Memory B cell (primary cell): ENCODE measurements at regions not wholly inside any gene's neighbourhood (a gene's known extent, or its start where the extent isn't known, plus 50 kb on each side); places are given as distances from the start of the nearest gene placed in this dataset.

Experiments used
- ATAC-seq: fragments of 150-1000 bp; cut with Tn5 transposase; 2 replicates; pipeline ENCODE4 v1.10.0; 2021; ENCODE audit warnings: low read depth, mild to moderate bottlenecking, moderate library complexity
- DNase-seq, 2 donors: peaks; one replicate each; pipeline ENCODE4 v3.0.0; 2022; ENCODE audit warnings: low spot score in 2 of 2
- H3K27ac Mint-ChIP-seq: one replicate; pipeline ENCODE4 v1.8.0; 2022; ENCODE audit warnings: mild to moderate bottlenecking, moderate library complexity, mixed read lengths
- H3K27me3 Mint-ChIP-seq: one replicate; pipeline ENCODE4 v1.8.0; 2022; ENCODE audit warnings: mixed read lengths
- H3K36me3 Mint-ChIP-seq: one replicate; pipeline ENCODE4 v1.8.0; 2022; ENCODE audit warnings: mild to moderate bottlenecking, mixed read lengths
- H3K4me1 Mint-ChIP-seq: one replicate; pipeline ENCODE4 v1.8.0; 2022; ENCODE audit warnings: mixed read lengths
- H3K4me3 Mint-ChIP-seq: one replicate; pipeline ENCODE4 v1.8.0; 2022; ENCODE audit warnings: mild to moderate bottlenecking, moderate library complexity, mixed read lengths
- H3K9me3 Mint-ChIP-seq: one replicate; pipeline ENCODE4 v1.8.0; 2022; ENCODE audit warnings: mixed read lengths

DNA sequence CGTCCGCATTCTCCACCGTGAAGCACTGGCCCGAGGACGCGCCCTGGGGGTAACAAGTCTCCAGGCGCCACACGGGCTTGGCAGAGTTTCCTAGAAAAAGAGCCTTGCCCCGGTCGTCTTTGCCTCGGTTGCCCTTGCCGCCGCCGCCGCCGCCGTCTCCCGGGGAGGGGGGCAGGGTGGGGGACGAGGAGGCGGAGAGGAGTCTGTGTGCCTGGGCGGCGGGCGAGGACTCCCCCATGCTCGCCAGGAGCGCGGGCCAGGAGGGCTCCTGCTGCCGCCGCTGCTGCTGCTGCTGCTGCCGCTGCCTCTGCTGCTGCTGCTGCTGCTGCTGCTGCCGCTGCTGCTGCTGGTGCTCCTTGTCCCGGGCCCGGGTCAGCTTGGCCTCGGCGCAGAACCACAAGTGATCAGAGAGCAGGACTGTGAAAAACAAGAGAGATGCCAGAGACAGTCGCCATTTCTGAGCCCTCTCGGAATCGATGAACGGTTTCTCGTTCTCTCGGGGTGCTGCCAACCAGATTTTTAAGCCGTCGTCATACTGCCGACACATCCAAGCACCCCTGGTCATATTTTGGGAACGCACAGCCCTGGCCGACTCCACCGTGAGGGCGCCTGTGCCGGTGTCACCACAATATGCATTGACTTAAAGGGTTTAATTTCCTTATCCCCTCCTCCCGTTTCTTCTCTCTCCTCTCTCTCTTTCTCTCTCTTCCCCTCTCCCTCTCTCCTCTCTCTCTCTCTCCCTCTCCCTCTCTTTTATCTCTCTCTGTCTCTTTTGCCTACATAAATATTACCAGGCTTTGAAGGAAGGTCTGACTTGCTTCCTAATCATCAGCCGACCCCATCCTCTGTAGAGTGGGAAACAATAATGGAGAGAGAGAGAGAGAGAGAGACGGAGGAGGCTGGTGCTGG lies 349.1 kb downstream of the LIG4 start:
- Mint-ChIP-seq H3K9me3 (peaks cover 3% of the 10 kb centered on the region), H3K36me3 (no peaks in the 10 kb centered on the region), H3K27me3 (peaks cover 21% of the 10 kb centered on the region), H3K27ac (no peak overlapping the region), H3K4me1 (peaks cover 2% of the 10 kb centered on the region), H3K4me3 (no peak overlapping the region)
- ATAC-seq (no peak), DNase-seq (no peak)

DNA sequence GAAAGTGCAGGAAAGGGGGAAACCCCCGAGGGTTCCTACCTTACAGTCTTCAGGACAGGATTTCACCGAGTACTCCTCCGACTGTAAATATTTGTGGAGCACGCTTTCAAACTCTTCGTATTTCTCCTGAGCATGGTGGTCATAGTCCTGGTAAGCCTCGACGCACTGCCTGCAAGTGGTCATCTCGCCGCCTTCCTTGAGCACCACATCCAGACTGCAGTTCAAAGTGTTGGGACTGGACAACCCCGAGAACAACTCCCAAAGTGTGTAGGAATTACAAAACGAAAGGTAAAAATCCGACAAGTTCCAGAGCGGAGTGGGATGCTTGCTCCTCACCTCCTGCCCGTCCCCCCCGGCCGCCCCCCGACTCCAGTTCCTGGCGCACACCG lies 349.7 kb downstream of the LIG4 start:
- H3K4me1 Mint-ChIP-seq = peaks cover 2% of the 10 kb centered on the region
- H3K27ac Mint-ChIP-seq = no peak overlapping the region
- no peak for DNase-seq
- peaks cover 3% of the 10 kb centered on the region for H3K9me3 Mint-ChIP-seq
- no peaks in the 10 kb centered on the region for H3K36me3 Mint-ChIP-seq
- H3K4me3 Mint-ChIP-seq = no peak overlapping the region
- H3K27me3 Mint-ChIP-seq = peaks cover 21% of the 10 kb centered on the region
- ATAC-seq = no peak

DNA sequence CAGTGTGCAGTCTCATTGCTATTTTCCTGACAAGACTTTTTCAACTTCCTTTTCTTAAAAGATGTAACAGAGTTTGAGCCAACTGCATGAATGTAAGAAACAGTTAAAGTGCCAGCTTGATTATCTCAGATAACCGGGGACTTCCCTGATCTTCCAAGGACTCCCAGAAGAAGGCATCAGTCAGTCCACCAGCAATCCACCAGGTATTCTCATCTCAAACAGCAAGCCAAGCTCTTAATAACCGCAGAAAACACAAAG lies 350.1 kb downstream of the LIG4 start:
- ATAC-seq (no peak), DNase-seq (no peak)
- Mint-ChIP-seq H3K4me1 (peaks cover 2% of the 10 kb centered on the region), H3K4me3 (no peak overlapping the region), H3K27me3 (peaks cover 20% of the 10 kb centered on the region), H3K9me3 (peaks cover 3% of the 10 kb centered on the region), H3K27ac (no peak overlapping the region), H3K36me3 (no peaks in the 10 kb centered on the region)

- Mint-ChIP-seq H3K36me3 (no peaks in the 10 kb centered on the region), H3K9me3 (no peaks in the 10 kb centered on the region), H3K27me3 (peaks cover 15% of the 10 kb centered on the region), H3K4me3 (no peak overlapping the region), H3K27ac (no peak overlapping the region), H3K4me1 (peaks cover 2% of the 10 kb centered on the region)
- ATAC-seq (no peak), DNase-seq (no peak)
Measured at GRCh38 chr13:107864543-107865317, 350.6 kb downstream of the LIG4 start.

DNA sequence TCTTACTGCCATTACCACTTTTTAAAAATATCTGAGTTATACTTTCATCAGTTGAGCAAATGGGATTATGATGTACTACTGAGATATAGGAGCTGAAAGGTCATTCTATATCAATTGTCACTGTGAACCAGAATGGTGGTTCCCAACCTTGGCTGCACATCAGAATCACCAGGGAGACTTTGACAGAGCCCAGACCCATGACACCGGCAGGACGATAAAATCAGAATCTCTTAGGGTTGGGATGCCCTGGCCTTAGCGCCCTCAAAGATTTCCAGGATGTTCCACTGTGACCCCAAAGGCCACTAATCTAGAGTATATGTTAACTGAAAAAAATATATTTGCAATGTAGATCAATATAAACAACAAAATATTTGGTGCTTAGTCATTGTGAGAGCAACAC lies 355.1 kb downstream of the LIG4 start:
- no peak for DNase-seq
- H3K36me3 Mint-ChIP-seq = no peaks in the 10 kb centered on the region
- peaks cover 3% of the 10 kb centered on the region for H3K9me3 Mint-ChIP-seq
- no peaks in the 10 kb centered on the region for H3K4me1 Mint-ChIP-seq
- H3K4me3 Mint-ChIP-seq = no peak overlapping the region
- H3K27me3 Mint-ChIP-seq = peaks cover 7% of the 10 kb centered on the region
- H3K27ac Mint-ChIP-seq = no peak overlapping the region
- ATAC-seq = no peak

DNA sequence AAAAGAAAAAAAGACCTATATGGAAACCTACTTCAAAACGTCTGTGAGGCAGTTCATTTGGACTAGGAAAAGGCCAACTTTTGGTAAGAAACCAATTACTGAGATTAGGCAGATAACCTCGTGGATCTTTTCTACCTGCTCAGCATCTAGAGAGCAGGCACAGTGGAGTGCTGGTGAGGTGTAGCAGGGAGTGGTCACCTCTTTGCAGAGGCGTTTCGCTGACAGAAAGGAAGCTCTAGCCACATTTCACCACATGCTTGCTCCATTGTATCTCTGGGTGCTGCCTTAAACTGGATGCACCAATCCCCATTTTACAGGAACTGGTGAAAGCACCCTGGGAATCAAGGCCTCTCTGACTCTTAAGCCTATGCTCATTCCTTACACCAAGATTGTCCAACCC lies 360.5 kb downstream of the LIG4 start:
- no peaks in the 10 kb centered on the region for H3K36me3 Mint-ChIP-seq
- DNase-seq = no peak
- H3K27ac Mint-ChIP-seq = no peak overlapping the region
- H3K9me3 Mint-ChIP-seq = peaks cover 3% of the 10 kb centered on the region
- no peaks in the 10 kb centered on the region for H3K27me3 Mint-ChIP-seq
- H3K4me3 Mint-ChIP-seq = no peak overlapping the region
- H3K4me1 Mint-ChIP-seq = no peaks in the 10 kb centered on the region
- ATAC-seq = no peak

DNA sequence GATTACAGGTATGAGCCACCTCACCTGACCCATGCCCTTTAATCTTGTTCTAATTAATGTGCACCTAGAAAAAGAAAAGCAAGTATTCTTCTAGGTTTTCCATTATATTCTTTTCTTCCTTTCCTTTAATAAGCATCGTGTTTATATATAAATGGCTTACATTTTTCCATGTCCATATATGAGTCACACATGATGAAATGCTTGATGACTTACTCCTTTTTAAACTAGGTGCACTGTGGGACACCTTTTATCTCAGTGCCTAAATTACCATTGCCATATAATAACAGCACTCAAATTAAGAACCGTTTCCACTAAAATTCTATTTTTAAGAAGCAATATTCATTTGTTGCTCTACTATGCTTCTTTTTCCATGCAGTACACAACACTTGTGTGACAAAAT lies 363.3 kb downstream of the LIG4 start:
- Mint-ChIP-seq H3K36me3 (no peaks in the 10 kb centered on the region), H3K9me3 (peaks cover 3% of the 10 kb centered on the region), H3K27ac (no peak overlapping the region), H3K27me3 (no peaks in the 10 kb centered on the region), H3K4me1 (no peaks in the 10 kb centered on the region), H3K4me3 (no peak overlapping the region)
- ATAC-seq = no peak
- DNase-seq = no peak

DNA sequence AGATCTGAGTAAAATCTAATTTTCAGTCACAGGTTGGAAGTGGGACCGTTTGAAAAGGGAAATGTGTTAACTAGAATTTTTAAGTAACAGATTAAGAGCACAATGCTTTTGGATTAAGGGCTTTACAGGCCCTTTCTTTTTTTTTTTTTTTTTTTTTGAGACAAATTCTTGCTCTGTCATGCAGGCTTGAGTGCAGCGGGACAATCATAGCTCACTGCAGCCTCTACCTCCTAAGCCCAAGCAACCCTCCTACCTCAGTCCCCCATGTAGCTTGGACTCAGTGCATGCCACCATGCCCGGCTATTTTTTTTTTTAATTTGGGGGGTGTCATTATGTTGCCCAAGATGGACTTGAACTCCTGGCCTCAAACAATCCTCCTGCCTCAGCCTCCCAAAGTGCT lies 363.7 kb downstream of the LIG4 start:
- H3K9me3 Mint-ChIP-seq = peaks cover 3% of the 10 kb centered on the region
- H3K27me3 Mint-ChIP-seq = no peaks in the 10 kb centered on the region
- no peak overlapping the region for H3K27ac Mint-ChIP-seq
- DNase-seq (no peak), ATAC-seq (no peak)
- no peak overlapping the region for H3K4me3 Mint-ChIP-seq
- no peaks in the 10 kb centered on the region for H3K36me3 Mint-ChIP-seq
- H3K4me1 Mint-ChIP-seq = no peaks in the 10 kb centered on the region

GRCh38 chr13:107847406-107847805 lies 367.9 kb downstream of the LIG4 start:
- Mint-ChIP-seq H3K4me3 (no peak overlapping the region), H3K9me3 (no peaks in the 10 kb centered on the region), H3K27me3 (no peaks in the 10 kb centered on the region), H3K36me3 (no peaks in the 10 kb centered on the region), H3K4me1 (no peaks in the 10 kb centered on the region), H3K27ac (no peak overlapping the region)
- DNase-seq (no peak), ATAC-seq (no peak)

DNA sequence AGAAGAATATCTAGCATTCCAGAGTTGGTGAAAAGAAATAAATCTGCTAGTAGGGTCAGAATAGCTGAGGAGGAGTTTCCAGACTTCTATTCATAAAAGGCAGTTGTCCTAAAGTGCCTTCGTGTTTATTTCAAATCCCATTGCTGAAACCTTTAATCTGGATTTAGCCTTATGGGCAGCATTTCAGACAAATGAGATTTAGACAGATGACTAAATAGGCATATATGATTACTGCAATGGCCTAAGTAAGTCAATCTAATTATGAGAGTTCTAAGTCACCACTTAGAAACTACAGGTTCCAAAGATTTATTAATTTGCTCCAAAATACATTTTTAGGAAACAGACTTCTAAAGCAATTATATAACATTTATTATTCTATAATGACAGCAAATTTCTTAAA lies 368.7 kb downstream of the LIG4 start:
- Mint-ChIP-seq H3K4me3 (no peak overlapping the region), H3K9me3 (no peaks in the 10 kb centered on the region), H3K4me1 (no peaks in the 10 kb centered on the region), H3K27ac (no peak overlapping the region), H3K36me3 (no peaks in the 10 kb centered on the region), H3K27me3 (no peaks in the 10 kb centered on the region)
- ATAC-seq (no peak), DNase-seq (no peak)

GRCh38 chr13:107845911-107846310 lies 369.4 kb downstream of the LIG4 start:
- Mint-ChIP-seq H3K4me1 (no peaks in the 10 kb centered on the region), H3K9me3 (no peaks in the 10 kb centered on the region), H3K27ac (no peak overlapping the region), H3K4me3 (no peak overlapping the region), H3K27me3 (no peaks in the 10 kb centered on the region), H3K36me3 (no peaks in the 10 kb centered on the region)
- DNase-seq = no peak
- ATAC-seq = no peak

- H3K9me3 Mint-ChIP-seq = no peaks in the 10 kb centered on the region
- H3K27me3 Mint-ChIP-seq = no peaks in the 10 kb centered on the region
- no peak overlapping the region for H3K27ac Mint-ChIP-seq
- H3K36me3 Mint-ChIP-seq = no peaks in the 10 kb centered on the region
- no peak for DNase-seq
- ATAC-seq = no peak
- no peaks in the 10 kb centered on the region for H3K4me1 Mint-ChIP-seq
- no peak overlapping the region for H3K4me3 Mint-ChIP-seq
Measured at GRCh38 chr13:107843681-107844080, 371.7 kb downstream of the LIG4 start.

GRCh38 chr13:107843281-107843680 lies 372.1 kb downstream of the LIG4 start:
- ATAC-seq = no peak
- no peak overlapping the region for H3K27ac Mint-ChIP-seq

DNA sequence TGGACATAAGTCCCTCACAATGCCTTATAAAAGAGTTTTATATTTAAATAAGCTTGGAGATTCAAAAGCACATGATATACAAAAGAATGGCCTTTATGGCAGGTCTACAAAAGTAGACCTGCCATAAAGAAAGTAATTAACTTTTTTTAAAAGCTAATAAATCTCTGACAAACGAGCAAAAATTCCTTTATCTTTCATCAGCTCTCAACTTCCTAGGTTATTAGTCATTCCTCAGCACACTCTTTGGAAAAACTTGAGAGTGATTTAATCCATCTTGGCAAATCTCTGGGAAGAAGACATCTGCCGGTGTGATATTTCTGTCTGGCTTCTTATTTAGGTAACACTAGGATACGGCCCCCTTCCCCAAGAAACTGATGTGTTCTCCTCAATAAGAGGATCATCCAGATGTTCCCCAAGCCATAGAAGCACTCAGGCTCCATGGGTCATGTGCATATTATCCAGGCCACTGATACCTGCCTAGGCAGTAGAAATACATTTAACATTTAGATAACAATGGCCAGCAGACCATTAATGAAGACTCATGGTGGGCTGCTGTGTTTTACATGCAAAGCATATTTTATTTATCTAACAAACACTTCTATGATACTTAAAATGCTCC lies 372.7 kb downstream of the LIG4 start:
- ATAC-seq (no peak), DNase-seq (no peak)
- Mint-ChIP-seq H3K36me3 (no peaks in the 10 kb centered on the region), H3K27me3 (no peaks in the 10 kb centered on the region), H3K27ac (no peak overlapping the region), H3K4me1 (no peaks in the 10 kb centered on the region), H3K4me3 (no peak overlapping the region), H3K9me3 (no peaks in the 10 kb centered on the region)

More at GRCh38 chr13:107843281-107843680, 372.1 kb downstream of the LIG4 start:
- no peak overlapping the region for H3K4me3 Mint-ChIP-seq
- no peaks in the 10 kb centered on the region for H3K9me3 Mint-ChIP-seq
- H3K27me3 Mint-ChIP-seq = no peaks in the 10 kb centered on the region
- no peaks in the 10 kb centered on the region for H3K36me3 Mint-ChIP-seq
- no peak for DNase-seq
- no peaks in the 10 kb centered on the region for H3K4me1 Mint-ChIP-seq
